Smooth muscle cell (in vitro differentiated cells): ENCODE measurements at regions not wholly inside any gene's neighbourhood (a gene's known extent, or its start where the extent isn't known, plus 50 kb on each side); places are given as distances from the start of the nearest gene placed in this dataset.

Experiments used
- DNase-seq: peaks from one replicate; lab custom pipeline; 2025; ENCODE audit not compliant: unreplicated experiment; lab: John Stamatoyannopoulos, UW
- H2AFZ ChIP-seq: fragments of 200-600 bp; sonication (generic); 2 replicates; pipeline ENCODE4 v1.6.0; 2016; ENCODE audit warnings: antibody characterized with exemption, low read depth, mild to moderate bottlenecking
- H3F3A ChIP-seq: fragments of 200-600 bp; sonication (generic); 2 replicates; pipeline ENCODE4 v1.6.0; 2017; ENCODE audit warnings: antibody characterized with exemption, low read depth
- H3K27ac ChIP-seq: fragments of 200-600 bp; sonication (generic); 2 replicates; pipeline ENCODE4 v1.5.1; 2016; ENCODE audit warnings: low read depth, mild to moderate bottlenecking
- H3K27me3 ChIP-seq: fragments of 200-600 bp; sonication (generic); 2 replicates; pipeline ENCODE4 v1.6.1; 2016; ENCODE audit warnings: low read depth, mild to moderate bottlenecking
- H3K36me3 ChIP-seq: fragments of 200-600 bp; sonication (generic); 2 replicates; pipeline ENCODE4 v1.5.1; 2016; ENCODE audit warnings: low read depth
- H3K4me1 ChIP-seq: fragments of 200-600 bp; sonication (generic); 2 replicates; pipeline ENCODE4 v1.5.1; 2016; ENCODE audit warnings: low read depth
- H3K4me2 ChIP-seq: fragments of 200-600 bp; sonication (generic); 2 replicates; pipeline ENCODE4 v1.6.0; 2016; ENCODE audit warnings: mild to moderate bottlenecking
- H3K4me3 ChIP-seq: fragments of 200-600 bp; sonication (generic); 2 replicates; pipeline ENCODE4 v1.5.1; 2016; ENCODE audit warnings: mild to moderate bottlenecking
- H3K79me2 ChIP-seq: fragments of 200-600 bp; sonication (generic); 2 replicates; pipeline ENCODE4 v1.6.0; 2016; ENCODE audit warnings: low read depth, mild to moderate bottlenecking
- H3K9ac ChIP-seq: fragments of 200-600 bp; sonication (generic); 2 replicates; pipeline ENCODE4 v1.6.0; 2016; ENCODE audit warnings: low read depth
- H3K9me3 ChIP-seq: fragments of 200-600 bp; sonication (generic); replicated peaks from 2 replicates; pipeline ENCODE4 v1.5.1; 2016; ENCODE audit warnings: low read depth
- H4K20me1 ChIP-seq: fragments of 200-600 bp; sonication (generic); 2 replicates; pipeline ENCODE4 v1.6.0; 2016; ENCODE audit warnings: low read depth
- CTCF ChIP-seq: fragments of 200-600 bp; sonication (generic); IDR thresholded peaks from 2 replicates; pipeline ENCODE4 v1.5.1; 2017; ENCODE audit warnings: borderline replicate concordance, mild to moderate bottlenecking, antibody characterized with exemption; ENCODE audit not compliant: insufficient read depth, poor library complexity, severe bottlenecking
- WGBS: methylation state at CpG from one replicate; pipeline ENCODE4 v1.1.7; 2016; ENCODE audit warnings: low lambda C conversion rate; 5-methylcytosine and 5-hydroxymethylcytosine counted together

- 31% methylated on average over 8 of the region's 8 CpGs for WGBS
- no peaks in the 10 kb centered on the region for H3K27me3 ChIP-seq
- H3K27ac ChIP-seq, result peak overlapping the region; percentile 83
- no peaks in the 10 kb centered on the region for H3K9me3 ChIP-seq
- peak overlapping the region; percentile 58 for H3K9ac ChIP-seq
- no peaks in the 10 kb centered on the region for H4K20me1 ChIP-seq
- no peak overlapping the region for H3K4me3 ChIP-seq
- peak; percentile 28 for TF ChIP-seq CTCF
- no peaks in the 10 kb centered on the region for H3K79me2 ChIP-seq
- DNase-seq, result no peak
- no peak overlapping the region for H2AFZ ChIP-seq
- no peaks in the 10 kb centered on the region for H3K36me3 ChIP-seq
- H3K4me1 ChIP-seq, result peaks cover 5% of the 10 kb centered on the region
- H3F3A ChIP-seq, result peaks cover 4% of the 10 kb centered on the region
- H3K4me2 ChIP-seq, result peak overlapping the region; percentile 48
These were observed 219.0 kb downstream of the SH3BP4 start for GRCh38 chr2:235170536-235171521.

- peak overlapping the region; percentile 48 for H3K4me2 ChIP-seq
- no peak for DNase-seq
- no peaks in the 10 kb centered on the region for H3K9me3 ChIP-seq
- no peaks in the 10 kb centered on the region for H3K27me3 ChIP-seq
- H3K27ac ChIP-seq, result peak overlapping the region; percentile 83
- peaks cover 4% of the 10 kb centered on the region for H3F3A ChIP-seq
- no peaks in the 10 kb centered on the region for H3K79me2 ChIP-seq
- H3K4me3 ChIP-seq, result no peak overlapping the region
- H3K9ac ChIP-seq, result no peak overlapping the region
- TF ChIP-seq CTCF, result no peak
- no peak overlapping the region for H2AFZ ChIP-seq
- H3K36me3 ChIP-seq, result no peaks in the 10 kb centered on the region
- peaks cover 5% of the 10 kb centered on the region for H3K4me1 ChIP-seq
- no peaks in the 10 kb centered on the region for H4K20me1 ChIP-seq
- 21% methylated on average over 4 of the region's 4 CpGs for WGBS
These were observed 219.8 kb downstream of the SH3BP4 start for GRCh38 chr2:235171550-235172031.

GRCh38 chr2:235180642-235181041 lies 228.8 kb downstream of the SH3BP4 start:
- H3K27ac ChIP-seq, result no peak overlapping the region
- H3F3A ChIP-seq, result no peaks in the 10 kb centered on the region
- no peak overlapping the region for H2AFZ ChIP-seq
- no peaks in the 10 kb centered on the region for H3K9me3 ChIP-seq
- H4K20me1 ChIP-seq, result no peaks in the 10 kb centered on the region
- no peaks in the 10 kb centered on the region for H3K27me3 ChIP-seq
- H3K4me1 ChIP-seq, result no peaks in the 10 kb centered on the region
- H3K4me3 ChIP-seq, result no peak overlapping the region
- no peak for DNase-seq
- H3K79me2 ChIP-seq, result no peaks in the 10 kb centered on the region
- WGBS, result 91% methylated on average over 6 of the region's 6 CpGs
- no peak overlapping the region for H3K4me2 ChIP-seq
- no peaks in the 10 kb centered on the region for H3K36me3 ChIP-seq
- no peak overlapping the region for H3K9ac ChIP-seq
- TF ChIP-seq CTCF, result no peak
